ENCODE measurements at regions not wholly inside any gene's neighbourhood (a gene's known extent, or its start where the extent isn't known, plus 50 kb on each side); places are given as distances from the start of the nearest gene placed in this dataset.

DNA sequence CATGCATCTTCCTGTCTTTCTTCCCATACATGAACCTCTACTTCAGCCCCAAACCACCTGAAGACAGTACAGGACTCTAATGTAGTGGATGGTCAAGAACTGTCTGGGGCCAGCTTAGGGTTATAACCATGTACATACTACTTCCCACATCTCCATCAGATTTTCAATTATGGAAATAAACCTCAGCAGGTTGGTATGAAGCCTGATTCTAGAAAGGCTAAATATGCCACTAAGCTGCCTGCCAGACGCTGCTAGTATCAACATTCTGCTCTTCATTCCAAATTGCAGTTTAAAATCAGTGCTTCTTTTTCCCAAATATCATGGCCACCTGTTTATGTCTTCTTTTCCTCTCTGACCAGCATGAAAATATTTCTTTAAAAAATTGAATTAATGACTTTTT lies 99.2 kb upstream of the ID4 start:
- intact Hi-C loops (cut with micrococcal nuclease) (no loop called here), in situ Hi-C loops (cut with MboI) (no loop called here)
- Histone ChIP-seq H3K4me1 (replicated peaks in 1 of 2; ENCODE audit: control insufficient read depth in 2 of 2, insufficient read depth in 2 of 2, low read length in 2 of 2) (no peaks in the 10 kb centered on the region), H3K4me3 (no peak overlapping the region), H4K20me1 (replicated peaks; ENCODE audit: control insufficient read depth, insufficient read depth, low read length) (no peaks in the 10 kb centered on the region), H3K79me2 (ENCODE audit: control insufficient read depth, insufficient read depth, low read length) (no peaks in the 10 kb centered on the region), H2AFZ (ENCODE audit: low read depth, low read length) (no peak overlapping the region), H3K27me3 (ENCODE audit: control insufficient read depth in 2 of 2, insufficient read depth in 2 of 2, low read length in 2 of 2) (no peaks in the 10 kb centered on the region), H3K27ac (ENCODE audit: extremely low read depth, low read depth, low read length) (no peak overlapping the region), H3K9ac (ENCODE audit: insufficient read depth in 1 of 2, low read depth in 2 of 2, low read length in 2 of 2) (no peak overlapping the region), H3K36me3 (ENCODE audit: control insufficient read depth, insufficient read depth, low read length) (no peaks in the 10 kb centered on the region), H3K9me1 (ENCODE audit: control insufficient read depth, insufficient read depth, low read length) (no peaks in the 10 kb centered on the region), H3K9me3 (replicated peaks; ENCODE audit: control insufficient read depth, insufficient read depth, low read depth, low read length) (no peaks in the 10 kb centered on the region), H3K4me2 (ENCODE audit: insufficient read depth, low read length) (no peak overlapping the region)
- ATAC-seq (no peak), DNase-seq (ENCODE audit: extremely low read depth in 1 of 4, low spot score in 3 of 4) (no peak), FAIRE-seq (no peak)
- ChIA-PET CTCF (ENCODE audit: low intra/inter-chr PET ratio) (no interaction called here), POLR2A (interaction anchor here (0.6 kb wide), 1 partner anchor 21 kb away, joined by 3 read pairs; no protein-coding TSS in a partner anchor)
- WGBS (ENCODE audit: insufficient coverage, low coverage, missing lambda C conversion rate) = 0% methylated on average over 1 of the region's 1 CpG
- no peak for TF ChIP-seq SNIP1 (IDR thresholded peaks at IDR 0.05; ENCODE audit: low read depth)
- no peak for TF ChIP-seq ZNF347 (CRISPR knock-in tag; IDR thresholded peaks at IDR 0.05; ENCODE audit: low read depth)
- no peak for TF ChIP-seq ILF3 (IDR thresholded peaks at IDR 0.05; ENCODE audit: borderline replicate concordance)
- TF ChIP-seq SRSF7 (optimal IDR thresholded peaks at IDR 0.05; ENCODE audit: low read depth, low read length) = no peak
- TF ChIP-seq SNRNP70 (optimal IDR thresholded peaks at IDR 0.05; ENCODE audit: low read depth, low read length) = no peak
- TF ChIP-seq, protein P1, sequence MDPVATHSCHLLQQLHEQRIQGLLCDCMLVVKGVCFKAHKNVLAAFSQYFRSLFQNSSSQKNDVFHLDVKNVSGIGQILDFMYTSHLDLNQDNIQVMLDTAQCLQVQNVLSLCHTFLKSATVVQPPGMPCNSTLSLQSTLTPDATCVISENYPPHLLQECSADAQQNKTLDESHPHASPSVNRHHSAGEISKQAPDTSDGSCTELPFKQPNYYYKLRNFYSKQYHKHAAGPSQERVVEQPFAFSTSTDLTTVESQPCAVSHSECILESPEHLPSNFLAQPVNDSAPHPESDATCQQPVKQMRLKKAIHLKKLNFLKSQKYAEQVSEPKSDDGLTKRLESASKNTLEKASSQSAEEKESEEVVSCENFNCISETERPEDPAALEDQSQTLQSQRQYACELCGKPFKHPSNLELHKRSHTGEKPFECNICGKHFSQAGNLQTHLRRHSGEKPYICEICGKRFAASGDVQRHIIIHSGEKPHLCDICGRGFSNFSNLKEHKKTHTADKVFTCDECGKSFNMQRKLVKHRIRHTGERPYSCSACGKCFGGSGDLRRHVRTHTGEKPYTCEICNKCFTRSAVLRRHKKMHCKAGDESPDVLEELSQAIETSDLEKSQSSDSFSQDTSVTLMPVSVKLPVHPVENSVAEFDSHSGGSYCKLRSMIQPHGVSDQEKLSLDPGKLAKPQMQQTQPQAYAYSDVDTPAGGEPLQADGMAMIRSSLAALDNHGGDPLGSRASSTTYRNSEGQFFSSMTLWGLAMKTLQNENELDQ (CRISPR knock-in tag; IDR thresholded peaks at IDR 0.05; ENCODE audit: borderline replicate concordance) = no peak
- no peak for TF ChIP-seq ZNF766 (CRISPR knock-in tag; conservative IDR thresholded peaks at IDR 0.05)
- TF ChIP-seq CBX2 (IDR thresholded peaks at IDR 0.05; ENCODE audit: insufficient read depth, low read length, poor library complexity, severe bottlenecking) = no peak
- TF ChIP-seq, protein P2, sequence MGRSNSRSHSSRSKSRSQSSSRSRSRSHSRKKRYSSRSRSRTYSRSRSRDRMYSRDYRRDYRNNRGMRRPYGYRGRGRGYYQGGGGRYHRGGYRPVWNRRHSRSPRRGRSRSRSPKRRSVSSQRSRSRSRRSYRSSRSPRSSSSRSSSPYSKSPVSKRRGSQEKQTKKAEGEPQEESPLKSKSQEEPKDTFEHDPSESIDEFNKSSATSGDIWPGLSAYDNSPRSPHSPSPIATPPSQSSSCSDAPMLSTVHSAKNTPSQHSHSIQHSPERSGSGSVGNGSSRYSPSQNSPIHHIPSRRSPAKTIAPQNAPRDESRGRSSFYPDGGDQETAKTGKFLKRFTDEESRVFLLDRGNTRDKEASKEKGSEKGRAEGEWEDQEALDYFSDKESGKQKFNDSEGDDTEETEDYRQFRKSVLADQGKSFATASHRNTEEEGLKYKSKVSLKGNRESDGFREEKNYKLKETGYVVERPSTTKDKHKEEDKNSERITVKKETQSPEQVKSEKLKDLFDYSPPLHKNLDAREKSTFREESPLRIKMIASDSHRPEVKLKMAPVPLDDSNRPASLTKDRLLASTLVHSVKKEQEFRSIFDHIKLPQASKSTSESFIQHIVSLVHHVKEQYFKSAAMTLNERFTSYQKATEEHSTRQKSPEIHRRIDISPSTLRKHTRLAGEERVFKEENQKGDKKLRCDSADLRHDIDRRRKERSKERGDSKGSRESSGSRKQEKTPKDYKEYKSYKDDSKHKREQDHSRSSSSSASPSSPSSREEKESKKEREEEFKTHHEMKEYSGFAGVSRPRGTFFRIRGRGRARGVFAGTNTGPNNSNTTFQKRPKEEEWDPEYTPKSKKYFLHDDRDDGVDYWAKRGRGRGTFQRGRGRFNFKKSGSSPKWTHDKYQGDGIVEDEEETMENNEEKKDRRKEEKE (IDR thresholded peaks at IDR 0.05; ENCODE audit: borderline replicate concordance in 1 of 2, control insufficient read depth in 1 of 2, low read depth in 2 of 2, low read length in 1 of 2) = no peak
- TF ChIP-seq DACH1 (IDR thresholded peaks at IDR 0.05; ENCODE audit: partially characterized antibody) = no peak
- TF ChIP-seq U2AF1 (optimal IDR thresholded peaks at IDR 0.05; ENCODE audit: low read depth, low read length) = no peak
- TF ChIP-seq ZNF408 (CRISPR knock-in tag; IDR thresholded peaks at IDR 0.05; ENCODE audit: low read depth) = no peak
- no peak for TF ChIP-seq SETDB1 (IDR thresholded peaks at IDR 0.05; ENCODE audit: low read length)
- TF ChIP-seq RBM22 (IDR thresholded peaks at IDR 0.05; ENCODE audit: low read depth, low read length, poor library complexity, severe bottlenecking) = no peak
- BruUV-seq (replicated peaks) = no TSS peak
